ENCODE measurements at regions not wholly inside any gene's neighbourhood (a gene's known extent, or its start where the extent isn't known, plus 50 kb on each side); places are given as distances from the start of the nearest gene placed in this dataset.

DNA sequence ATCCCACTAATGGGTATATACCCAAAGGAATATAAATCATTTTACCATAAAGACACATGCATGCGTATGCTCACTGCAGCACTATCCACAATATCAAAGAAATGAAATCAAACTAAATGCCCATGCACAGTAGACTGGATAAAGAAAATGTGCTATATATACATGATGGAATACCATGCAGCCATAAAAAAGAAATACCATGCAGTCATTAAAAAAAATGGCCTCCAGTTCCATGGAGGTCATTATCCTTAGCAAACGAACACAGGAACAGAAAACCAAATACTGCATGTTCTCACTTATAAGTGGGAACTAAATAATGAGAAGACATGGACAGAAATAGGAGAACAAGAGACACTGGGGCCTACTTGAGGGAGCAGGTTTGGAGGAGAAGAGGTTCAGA, 53.6 kb upstream of the SERTAD2 start:
- no peak overlapping the region for H2BK120ac ChIP-seq (ENCODE audit: low read depth, low read length, poor library complexity, severe bottlenecking)
- H3K79me2 ChIP-seq (ENCODE audit: insufficient read depth, low read length), result no peaks in the 10 kb centered on the region
- no peak overlapping the region for H3K9ac ChIP-seq (ENCODE audit: extremely low read depth, insufficient read length, low read length)
- no peak overlapping the region for H2BK12ac ChIP-seq (ENCODE audit: insufficient read length, low read depth, low read length)
- Mint-ChIP-seq H3K36me3 (ENCODE audit: insufficient read depth in 1 of 3, low read depth in 3 of 3) (no peaks in the 10 kb centered on the region), H3K27me3 (ENCODE audit: low read depth) (no peaks in the 10 kb centered on the region), H3K4me3 (no peak overlapping the region), H3K27ac (no peak overlapping the region), H3K4me1 (no peaks in the 10 kb centered on the region), H3K9me3 (no peaks in the 10 kb centered on the region)
- no peak overlapping the region for H2BK20ac ChIP-seq (ENCODE audit: low read depth, low read length, poor library complexity, severe bottlenecking)
- no peaks in the 10 kb centered on the region for H3K23me2 ChIP-seq (ENCODE audit: insufficient read length, low read depth, low read length, poor library complexity, severe bottlenecking)
- no peak for DNase-seq
- TF ChIP-seq, protein P1, sequence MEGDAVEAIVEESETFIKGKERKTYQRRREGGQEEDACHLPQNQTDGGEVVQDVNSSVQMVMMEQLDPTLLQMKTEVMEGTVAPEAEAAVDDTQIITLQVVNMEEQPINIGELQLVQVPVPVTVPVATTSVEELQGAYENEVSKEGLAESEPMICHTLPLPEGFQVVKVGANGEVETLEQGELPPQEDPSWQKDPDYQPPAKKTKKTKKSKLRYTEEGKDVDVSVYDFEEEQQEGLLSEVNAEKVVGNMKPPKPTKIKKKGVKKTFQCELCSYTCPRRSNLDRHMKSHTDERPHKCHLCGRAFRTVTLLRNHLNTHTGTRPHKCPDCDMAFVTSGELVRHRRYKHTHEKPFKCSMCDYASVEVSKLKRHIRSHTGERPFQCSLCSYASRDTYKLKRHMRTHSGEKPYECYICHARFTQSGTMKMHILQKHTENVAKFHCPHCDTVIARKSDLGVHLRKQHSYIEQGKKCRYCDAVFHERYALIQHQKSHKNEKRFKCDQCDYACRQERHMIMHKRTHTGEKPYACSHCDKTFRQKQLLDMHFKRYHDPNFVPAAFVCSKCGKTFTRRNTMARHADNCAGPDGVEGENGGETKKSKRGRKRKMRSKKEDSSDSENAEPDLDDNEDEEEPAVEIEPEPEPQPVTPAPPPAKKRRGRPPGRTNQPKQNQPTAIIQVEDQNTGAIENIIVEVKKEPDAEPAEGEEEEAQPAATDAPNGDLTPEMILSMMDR (conservative IDR thresholded peaks at IDR 0.05), result no peak
- H3K18ac ChIP-seq (ENCODE audit: insufficient read length, low read depth, low read length), result no peak overlapping the region
- no peak overlapping the region for H3T11ph ChIP-seq (ENCODE audit: low read length)
- H2AFZ ChIP-seq (ENCODE audit: low read length), result no peak overlapping the region
- H4K8ac ChIP-seq (replicated peaks; ENCODE audit: insufficient read length, low read depth, low read length), result no peak overlapping the region
- H4K91ac ChIP-seq (ENCODE audit: insufficient read length, low read depth, low read length), result no peak overlapping the region
- WGBS (ENCODE audit: extremely low coverage, insufficient read length, low lambda C conversion rate), result no CpG with 5 or more reads among the region's 2 CpGs
- H3K27ac ChIP-seq (ENCODE audit: insufficient read length, low read depth, low read length), result no peak overlapping the region
- H3K4me2 ChIP-seq (ENCODE audit: insufficient read depth, insufficient read length, low read length), result no peak overlapping the region
- H3K56ac ChIP-seq (ENCODE audit: insufficient read length, low read depth, low read length), result no peak overlapping the region
- H4K20me1 ChIP-seq (ENCODE audit: control insufficient read depth, insufficient read depth, insufficient read length), result no peaks in the 10 kb centered on the region
- H3K14ac ChIP-seq (ENCODE audit: insufficient read depth, low read length), result no peak overlapping the region
- H3K4me1 ChIP-seq (ENCODE audit: insufficient read depth, low read length), result no peaks in the 10 kb centered on the region; the same call in 1 of the 2 replicates
- no peaks in the 10 kb centered on the region; the same call in 1 of the 2 replicates for H3K27me3 ChIP-seq (ENCODE audit: insufficient read depth, low read length)
- H3K9me3 ChIP-seq (ENCODE audit: control insufficient read depth, low read depth, low read length), result no peaks in the 10 kb centered on the region
- no peak overlapping the region for H3K23ac ChIP-seq (ENCODE audit: insufficient read length, low read depth, low read length)
- no peak overlapping the region for H2BK5ac ChIP-seq (ENCODE audit: insufficient read length, low read length)
- no peak overlapping the region for H4K5ac ChIP-seq (ENCODE audit: insufficient read length, low read depth, low read length)
- no peaks in the 10 kb centered on the region for H3K79me1 ChIP-seq (ENCODE audit: insufficient read depth, low read depth, low read length, poor library complexity, severe bottlenecking)
- no peak overlapping the region for H2BK15ac ChIP-seq (ENCODE audit: low read depth, low read length)
- H2AK5ac ChIP-seq (ENCODE audit: insufficient read length, low read length), result no peak overlapping the region
- no peak overlapping the region for H3K4ac ChIP-seq (ENCODE audit: low read depth, low read length)

All from H9 (cell line).